Liver (tissue), 3 donors: ENCODE measurements at regions not wholly inside any gene's neighbourhood (a gene's known extent, or its start where the extent isn't known, plus 50 kb on each side); places are given as distances from the start of the nearest gene placed in this dataset.

ENCODE experiments used
- FOXA2 ChIP-seq: IDR thresholded peaks from 2 replicates; pipeline ENCODE4 v1.6.1; 2016; ENCODE audit warnings: antibody characterized with exemption
- GABPA ChIP-seq, 2 donors: IDR thresholded peaks in 1 of 2; conservative IDR thresholded peaks in 1 of 2; 2 replicates each; pipeline ENCODE4 v1.6.1; 2016; ENCODE audit warnings: antibody characterized with exemption in 2 of 2, mild to moderate bottlenecking in 1 of 2, moderate library complexity in 1 of 2
- JUND ChIP-seq, 2 donors: IDR thresholded peaks; 2 replicates each; pipeline ENCODE4 v1.6.1; 2016; ENCODE audit warnings: antibody characterized with exemption in 2 of 2
- RAD21 ChIP-seq, 2 donors: IDR thresholded peaks; 2 replicates each; pipeline ENCODE4 v1.6.1; 2016; ENCODE audit warnings: antibody characterized with exemption in 2 of 2, mild to moderate bottlenecking in 2 of 2
- RXRA ChIP-seq, 2 donors: IDR thresholded peaks; 2 replicates each; pipeline ENCODE4 v1.6.1; 2017 to 2018; ENCODE audit warnings: antibody characterized with exemption in 2 of 2, mild to moderate bottlenecking in 1 of 2
- SP1 ChIP-seq: IDR thresholded peaks from 2 replicates; pipeline ENCODE4 v1.6.1; 2018; ENCODE audit warnings: antibody characterized with exemption, mild to moderate bottlenecking
- TAF1 ChIP-seq: conservative IDR thresholded peaks from 2 replicates; pipeline ENCODE4 v1.6.1; 2016; ENCODE audit warnings: antibody characterized with exemption, mild to moderate bottlenecking
- YY1 ChIP-seq: IDR thresholded peaks from 2 replicates; pipeline ENCODE4 v1.6.1; 2016; ENCODE audit warnings: antibody characterized with exemption, mild to moderate bottlenecking
- TF ChIP-seq, protein P1 (sequence below): fragments of 150-350 bp; IDR thresholded peaks from 2 replicates; pipeline ENCODE4 v1.5.1; 2017; ENCODE audit warnings: improper control_type of control experiment, low read depth, low read length; ENCODE audit not compliant: missing input control
- TF ChIP-seq, protein P2 (sequence below): IDR thresholded peaks from 2 replicates; pipeline ENCODE4 v1.6.1; 2016; ENCODE audit warnings: antibody characterized with exemption
- TF ChIP-seq, protein P3 (sequence below): IDR thresholded peaks from 2 replicates; pipeline ENCODE4 v1.6.1; 2016; ENCODE audit warnings: antibody characterized with exemption
- TF ChIP-seq, protein P4 (sequence below): IDR thresholded peaks from 2 replicates; pipeline ENCODE4 v1.6.1; 2016; ENCODE audit warnings: antibody characterized with exemption, mild to moderate bottlenecking
- TF ChIP-seq, protein P5 (sequence below): IDR thresholded peaks from 2 replicates; pipeline ENCODE4 v1.6.1; 2016; ENCODE audit warnings: antibody characterized with exemption
- donor health status: healthy.
- donor health status: healthy.

DNA sequence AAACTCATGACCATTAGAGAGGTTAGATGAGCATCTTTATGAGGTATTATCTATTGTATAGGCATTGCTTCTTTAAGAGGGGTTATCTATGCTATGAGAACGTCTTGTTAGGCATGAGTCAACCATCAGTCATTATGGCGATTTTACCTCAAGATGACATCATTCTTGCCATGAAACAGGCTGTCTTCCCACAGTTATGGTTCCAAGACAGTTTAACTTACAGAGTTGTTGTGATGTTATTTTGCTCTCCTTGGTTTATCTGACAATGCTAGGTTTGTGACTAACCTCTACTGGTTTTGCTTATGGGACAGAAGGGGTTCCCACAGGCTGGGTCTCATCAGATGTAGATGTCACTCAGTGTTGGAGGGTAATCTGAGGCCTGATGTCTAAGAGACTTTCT, 1864.7 kb upstream of the ACO1 start:
- TF ChIP-seq FOXA2 (no peak), RXRA (IDR thresholded peaks at IDR 0.05) (no peak), GABPA (IDR thresholded peaks at IDR 0.05 in 1 of 2, conservative IDR thresholded peaks at IDR 0.05 in 1 of 2) (no peak), SP1 (no peak), TAF1 (no peak), YY1 (no peak), RAD21 (IDR thresholded peaks at IDR 0.05) (no peak), JUND (IDR thresholded peaks at IDR 0.05) (no peak)
- TF ChIP-seq, protein P1, sequence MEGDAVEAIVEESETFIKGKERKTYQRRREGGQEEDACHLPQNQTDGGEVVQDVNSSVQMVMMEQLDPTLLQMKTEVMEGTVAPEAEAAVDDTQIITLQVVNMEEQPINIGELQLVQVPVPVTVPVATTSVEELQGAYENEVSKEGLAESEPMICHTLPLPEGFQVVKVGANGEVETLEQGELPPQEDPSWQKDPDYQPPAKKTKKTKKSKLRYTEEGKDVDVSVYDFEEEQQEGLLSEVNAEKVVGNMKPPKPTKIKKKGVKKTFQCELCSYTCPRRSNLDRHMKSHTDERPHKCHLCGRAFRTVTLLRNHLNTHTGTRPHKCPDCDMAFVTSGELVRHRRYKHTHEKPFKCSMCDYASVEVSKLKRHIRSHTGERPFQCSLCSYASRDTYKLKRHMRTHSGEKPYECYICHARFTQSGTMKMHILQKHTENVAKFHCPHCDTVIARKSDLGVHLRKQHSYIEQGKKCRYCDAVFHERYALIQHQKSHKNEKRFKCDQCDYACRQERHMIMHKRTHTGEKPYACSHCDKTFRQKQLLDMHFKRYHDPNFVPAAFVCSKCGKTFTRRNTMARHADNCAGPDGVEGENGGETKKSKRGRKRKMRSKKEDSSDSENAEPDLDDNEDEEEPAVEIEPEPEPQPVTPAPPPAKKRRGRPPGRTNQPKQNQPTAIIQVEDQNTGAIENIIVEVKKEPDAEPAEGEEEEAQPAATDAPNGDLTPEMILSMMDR, result no peak
- TF ChIP-seq, protein P2, sequence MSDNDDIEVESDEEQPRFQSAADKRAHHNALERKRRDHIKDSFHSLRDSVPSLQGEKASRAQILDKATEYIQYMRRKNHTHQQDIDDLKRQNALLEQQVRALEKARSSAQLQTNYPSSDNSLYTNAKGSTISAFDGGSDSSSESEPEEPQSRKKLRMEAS, result no peak
- TF ChIP-seq, protein P3, sequence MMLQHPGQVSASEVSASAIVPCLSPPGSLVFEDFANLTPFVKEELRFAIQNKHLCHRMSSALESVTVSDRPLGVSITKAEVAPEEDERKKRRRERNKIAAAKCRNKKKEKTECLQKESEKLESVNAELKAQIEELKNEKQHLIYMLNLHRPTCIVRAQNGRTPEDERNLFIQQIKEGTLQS, result no peak
- TF ChIP-seq, protein P4, sequence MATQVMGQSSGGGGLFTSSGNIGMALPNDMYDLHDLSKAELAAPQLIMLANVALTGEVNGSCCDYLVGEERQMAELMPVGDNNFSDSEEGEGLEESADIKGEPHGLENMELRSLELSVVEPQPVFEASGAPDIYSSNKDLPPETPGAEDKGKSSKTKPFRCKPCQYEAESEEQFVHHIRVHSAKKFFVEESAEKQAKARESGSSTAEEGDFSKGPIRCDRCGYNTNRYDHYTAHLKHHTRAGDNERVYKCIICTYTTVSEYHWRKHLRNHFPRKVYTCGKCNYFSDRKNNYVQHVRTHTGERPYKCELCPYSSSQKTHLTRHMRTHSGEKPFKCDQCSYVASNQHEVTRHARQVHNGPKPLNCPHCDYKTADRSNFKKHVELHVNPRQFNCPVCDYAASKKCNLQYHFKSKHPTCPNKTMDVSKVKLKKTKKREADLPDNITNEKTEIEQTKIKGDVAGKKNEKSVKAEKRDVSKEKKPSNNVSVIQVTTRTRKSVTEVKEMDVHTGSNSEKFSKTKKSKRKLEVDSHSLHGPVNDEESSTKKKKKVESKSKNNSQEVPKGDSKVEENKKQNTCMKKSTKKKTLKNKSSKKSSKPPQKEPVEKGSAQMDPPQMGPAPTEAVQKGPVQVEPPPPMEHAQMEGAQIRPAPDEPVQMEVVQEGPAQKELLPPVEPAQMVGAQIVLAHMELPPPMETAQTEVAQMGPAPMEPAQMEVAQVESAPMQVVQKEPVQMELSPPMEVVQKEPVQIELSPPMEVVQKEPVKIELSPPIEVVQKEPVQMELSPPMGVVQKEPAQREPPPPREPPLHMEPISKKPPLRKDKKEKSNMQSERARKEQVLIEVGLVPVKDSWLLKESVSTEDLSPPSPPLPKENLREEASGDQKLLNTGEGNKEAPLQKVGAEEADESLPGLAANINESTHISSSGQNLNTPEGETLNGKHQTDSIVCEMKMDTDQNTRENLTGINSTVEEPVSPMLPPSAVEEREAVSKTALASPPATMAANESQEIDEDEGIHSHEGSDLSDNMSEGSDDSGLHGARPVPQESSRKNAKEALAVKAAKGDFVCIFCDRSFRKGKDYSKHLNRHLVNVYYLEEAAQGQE, result no peak
- TF ChIP-seq, protein P5, sequence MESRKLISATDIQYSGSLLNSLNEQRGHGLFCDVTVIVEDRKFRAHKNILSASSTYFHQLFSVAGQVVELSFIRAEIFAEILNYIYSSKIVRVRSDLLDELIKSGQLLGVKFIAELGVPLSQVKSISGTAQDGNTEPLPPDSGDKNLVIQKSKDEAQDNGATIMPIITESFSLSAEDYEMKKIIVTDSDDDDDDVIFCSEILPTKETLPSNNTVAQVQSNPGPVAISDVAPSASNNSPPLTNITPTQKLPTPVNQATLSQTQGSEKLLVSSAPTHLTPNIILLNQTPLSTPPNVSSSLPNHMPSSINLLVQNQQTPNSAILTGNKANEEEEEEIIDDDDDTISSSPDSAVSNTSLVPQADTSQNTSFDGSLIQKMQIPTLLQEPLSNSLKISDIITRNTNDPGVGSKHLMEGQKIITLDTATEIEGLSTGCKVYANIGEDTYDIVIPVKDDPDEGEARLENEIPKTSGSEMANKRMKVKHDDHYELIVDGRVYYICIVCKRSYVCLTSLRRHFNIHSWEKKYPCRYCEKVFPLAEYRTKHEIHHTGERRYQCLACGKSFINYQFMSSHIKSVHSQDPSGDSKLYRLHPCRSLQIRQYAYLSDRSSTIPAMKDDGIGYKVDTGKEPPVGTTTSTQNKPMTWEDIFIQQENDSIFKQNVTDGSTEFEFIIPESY, result no peak
